ENCODE measurements at regions not wholly inside any gene's neighbourhood (a gene's known extent, or its start where the extent isn't known, plus 50 kb on each side); places are given as distances from the start of the nearest gene placed in this dataset.

DNA sequence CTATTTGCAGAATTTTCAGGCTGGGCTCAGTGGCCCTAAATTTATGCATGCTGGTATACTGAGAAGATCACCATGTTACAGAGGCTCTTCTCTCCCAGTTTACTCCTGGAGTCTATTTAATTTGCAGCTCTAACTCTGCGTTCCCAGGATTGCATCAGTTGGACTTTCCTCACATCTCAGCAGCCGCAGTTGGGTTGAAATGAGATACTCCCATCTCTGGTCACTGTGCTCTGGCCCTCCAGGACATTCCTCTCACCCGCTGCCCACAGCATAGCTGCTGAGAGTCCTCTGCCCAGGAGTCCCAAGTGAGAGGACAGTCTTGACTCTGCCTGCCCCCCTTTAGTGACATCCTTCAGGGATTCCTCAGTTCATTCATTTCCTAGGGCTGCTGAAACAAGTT lies 150.9 kb downstream of the LACC1 start:
- Histone ChIP-seq H3K4me3 (no peak overlapping the region), H3K36me3 (ENCODE audit: control insufficient read depth in 4 of 4, insufficient read depth in 4 of 4, low read length in 4 of 4) (no peaks in the 10 kb centered on the region), H3K27me3 (ENCODE audit: control insufficient read depth in 3 of 3, insufficient read depth in 3 of 3, low read length in 2 of 3) (no peaks in the 10 kb centered on the region), H3K9ac (ENCODE audit: insufficient read depth in 1 of 2, low read length in 2 of 2) (no peak overlapping the region), H3K9me3 (ENCODE audit: control insufficient read depth in 4 of 4, insufficient read depth in 3 of 4, low read length in 3 of 4) (peaks cover 0 to 6% (median 0%) of the 10 kb centered on the region in 4 donors), H3K4me1 (ENCODE audit: control insufficient read depth in 5 of 5, insufficient read depth in 5 of 5, low read length in 5 of 5) (no peaks in the 10 kb centered on the region), H3K27ac (ENCODE audit: low read depth in 1 of 2, low read length in 1 of 2) (no peak overlapping the region)
- 88 to 94% methylated on average over 3 of the region's 3 CpGs for WGBS, 2 donors
- no peak for ATAC-seq (ENCODE audit: insufficient read depth, low FRiP score)
- no peak for TF ChIP-seq CTCF (IDR thresholded peaks at IDR 0.05; ENCODE audit: control extremely low read depth, extremely low read depth)
- no peak for DNase-seq

DNA sequence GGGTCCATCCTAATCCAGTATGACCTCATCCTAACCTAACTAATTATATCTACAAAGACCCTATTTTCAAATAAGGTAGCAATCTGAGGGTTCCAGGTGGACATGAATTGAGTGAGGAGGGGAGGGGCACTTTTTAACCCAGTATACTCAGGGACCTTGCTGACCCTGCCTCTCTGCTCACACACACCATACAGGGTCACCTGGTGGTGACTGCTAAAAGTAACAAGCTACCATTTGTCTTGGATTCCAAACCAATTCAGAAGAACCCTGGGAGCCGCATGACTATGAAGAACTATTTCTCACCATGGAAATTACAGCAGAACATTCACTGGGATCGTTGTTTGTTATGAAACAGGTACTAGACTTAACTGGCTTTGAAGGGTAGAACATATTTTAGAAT lies 151.9 kb downstream of the LACC1 start:
- no peak for TF ChIP-seq CTCF (IDR thresholded peaks at IDR 0.05; ENCODE audit: control extremely low read depth, extremely low read depth)
- no peak for DNase-seq
- Histone ChIP-seq H3K36me3 (ENCODE audit: control insufficient read depth in 4 of 4, insufficient read depth in 4 of 4, low read length in 4 of 4) (no peaks in the 10 kb centered on the region), H3K9ac (ENCODE audit: insufficient read depth in 1 of 2, low read length in 2 of 2) (no peak overlapping the region), H3K27ac (ENCODE audit: low read depth in 1 of 2, low read length in 1 of 2) (no peak overlapping the region), H3K4me3 (no peak overlapping the region), H3K4me1 (ENCODE audit: control insufficient read depth in 5 of 5, insufficient read depth in 5 of 5, low read length in 5 of 5) (no peaks in the 10 kb centered on the region), H3K9me3 (ENCODE audit: control insufficient read depth in 4 of 4, insufficient read depth in 3 of 4, low read length in 3 of 4) (peaks cover 0 to 6% (median 0%) of the 10 kb centered on the region in 4 donors), H3K27me3 (ENCODE audit: control insufficient read depth in 3 of 3, insufficient read depth in 3 of 3, low read length in 2 of 3) (no peaks in the 10 kb centered on the region)
- ATAC-seq (ENCODE audit: insufficient read depth, low FRiP score), result no peak
- 90 to 93% methylated on average over 2 of the region's 2 CpGs for WGBS, 2 donors

DNA sequence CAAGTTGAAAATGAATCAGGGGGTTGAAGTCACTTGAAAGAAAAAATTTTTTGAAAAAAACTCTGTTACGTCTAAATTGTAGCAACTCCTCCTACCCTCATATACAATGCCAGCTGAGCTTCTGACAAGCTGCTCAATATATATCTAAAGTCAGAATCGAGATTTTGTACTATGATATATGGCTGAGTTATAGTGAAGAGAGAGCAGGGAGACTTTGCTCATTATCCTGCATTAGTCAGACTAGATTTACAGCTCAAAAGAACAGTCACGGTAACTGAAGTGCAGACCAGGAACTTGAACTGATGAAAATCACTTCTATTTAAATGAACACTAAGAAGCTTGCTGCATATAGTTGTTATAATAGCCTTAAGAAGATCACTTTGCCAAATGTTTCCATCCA lies 153.1 kb downstream of the LACC1 start:
- DNase-seq (no peak), ATAC-seq (ENCODE audit: insufficient read depth, low FRiP score) (no peak)
- WGBS, 2 donors, result 84 to 89% methylated on average over 3 of the region's 3 CpGs

More for the DNA sequence above, 153.1 kb downstream of the LACC1 start:
- no peak for TF ChIP-seq CTCF (IDR thresholded peaks at IDR 0.05; ENCODE audit: control extremely low read depth, extremely low read depth)
- Histone ChIP-seq H3K9me3 (ENCODE audit: control insufficient read depth in 4 of 4, insufficient read depth in 3 of 4, low read length in 3 of 4) (peaks cover 0 to 6% (median 0%) of the 10 kb centered on the region in 4 donors), H3K27me3 (ENCODE audit: control insufficient read depth in 3 of 3, insufficient read depth in 3 of 3, low read length in 2 of 3) (no peaks in the 10 kb centered on the region), H3K27ac (ENCODE audit: low read depth in 1 of 2, low read length in 1 of 2) (no peak overlapping the region), H3K4me1 (ENCODE audit: control insufficient read depth in 5 of 5, insufficient read depth in 5 of 5, low read length in 5 of 5) (no peaks in the 10 kb centered on the region), H3K36me3 (ENCODE audit: control insufficient read depth in 4 of 4, insufficient read depth in 4 of 4, low read length in 4 of 4) (no peaks in the 10 kb centered on the region), H3K4me3 (no peak overlapping the region), H3K9ac (ENCODE audit: insufficient read depth in 1 of 2, low read length in 2 of 2) (no peak overlapping the region)
